C4-2B (cell line): ENCODE measurements at regions not wholly inside any gene's neighbourhood (a gene's known extent, or its start where the extent isn't known, plus 50 kb on each side); places are given as distances from the start of the nearest gene placed in this dataset.
"Not testable (repeated sequence)": the region's sequence is repeated elsewhere in the genome, so short reads cannot be mapped to it uniquely, and the experiment has no call there.

Source experiments
- H3K27ac ChIP-seq: fragments of 450-650 bp; 2 replicates; pipeline ENCODE4 v1.5.1; 2017
- ZFX ChIP-seq: fragments of 450-650 bp; IDR thresholded peaks from 2 replicates; pipeline ENCODE4 v1.6.1; 2017
- TF ChIP-seq, protein P1 (sequence below): fragments of 450-650 bp; conservative IDR thresholded peaks from 2 replicates; pipeline ENCODE4 v1.5.1; 2017; ENCODE audit warnings: mild to moderate bottlenecking

- TF ChIP-seq, protein P1, sequence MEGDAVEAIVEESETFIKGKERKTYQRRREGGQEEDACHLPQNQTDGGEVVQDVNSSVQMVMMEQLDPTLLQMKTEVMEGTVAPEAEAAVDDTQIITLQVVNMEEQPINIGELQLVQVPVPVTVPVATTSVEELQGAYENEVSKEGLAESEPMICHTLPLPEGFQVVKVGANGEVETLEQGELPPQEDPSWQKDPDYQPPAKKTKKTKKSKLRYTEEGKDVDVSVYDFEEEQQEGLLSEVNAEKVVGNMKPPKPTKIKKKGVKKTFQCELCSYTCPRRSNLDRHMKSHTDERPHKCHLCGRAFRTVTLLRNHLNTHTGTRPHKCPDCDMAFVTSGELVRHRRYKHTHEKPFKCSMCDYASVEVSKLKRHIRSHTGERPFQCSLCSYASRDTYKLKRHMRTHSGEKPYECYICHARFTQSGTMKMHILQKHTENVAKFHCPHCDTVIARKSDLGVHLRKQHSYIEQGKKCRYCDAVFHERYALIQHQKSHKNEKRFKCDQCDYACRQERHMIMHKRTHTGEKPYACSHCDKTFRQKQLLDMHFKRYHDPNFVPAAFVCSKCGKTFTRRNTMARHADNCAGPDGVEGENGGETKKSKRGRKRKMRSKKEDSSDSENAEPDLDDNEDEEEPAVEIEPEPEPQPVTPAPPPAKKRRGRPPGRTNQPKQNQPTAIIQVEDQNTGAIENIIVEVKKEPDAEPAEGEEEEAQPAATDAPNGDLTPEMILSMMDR: no peak
- TF ChIP-seq ZFX: no peak
- H3K27ac ChIP-seq: no peak overlapping the region
These were observed 199.7 kb upstream of the PITRM1 start for GRCh38 chr10:3372281-3372680.

- H3K27ac ChIP-seq: not testable (repeated sequence)
These were observed 199.0 kb upstream of the PITRM1 start for GRCh38 chr10:3371624-3372023.

GRCh38 chr10:3366735-3367405 lies 194.3 kb upstream of the PITRM1 start:
- H3K27ac ChIP-seq: no peak overlapping the region

DNA sequence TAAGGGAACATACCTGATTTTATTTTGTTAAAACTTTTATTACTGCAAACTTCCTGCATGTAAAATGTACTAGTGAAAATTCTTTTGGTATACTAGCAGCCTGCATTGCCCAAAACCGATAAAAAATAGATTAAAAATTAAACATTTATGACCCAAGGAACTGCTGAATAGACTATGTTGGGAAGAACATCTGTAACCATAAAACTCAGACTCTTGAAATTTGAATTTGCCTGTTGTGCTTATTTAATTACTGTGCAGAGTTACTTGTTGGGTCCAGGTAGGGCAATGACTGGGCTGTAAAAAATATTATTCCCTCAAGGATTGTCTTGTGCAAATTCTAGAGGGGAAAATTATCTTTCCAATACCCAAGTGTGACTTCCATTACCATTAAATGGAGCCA lies 193.5 kb upstream of the PITRM1 start:
- H3K27ac ChIP-seq: no peak overlapping the region
- TF ChIP-seq ZFX: no peak
- TF ChIP-seq, protein P1: no peak

More at GRCh38 chr10:3366735-3367405, 194.3 kb upstream of the PITRM1 start:
- no peak for TF ChIP-seq ZFX
- TF ChIP-seq, protein P1: no peak

- no peak overlapping the region for H3K27ac ChIP-seq
- no peak for TF ChIP-seq ZFX
- TF ChIP-seq, protein P1: no peak
These were observed 193.0 kb upstream of the PITRM1 start for GRCh38 chr10:3365630-3366029.

GRCh38 chr10:3364768-3365480 lies 192.3 kb upstream of the PITRM1 start:
- TF ChIP-seq, protein P1: no peak
- no peak for TF ChIP-seq ZFX
- no peak overlapping the region for H3K27ac ChIP-seq

DNA sequence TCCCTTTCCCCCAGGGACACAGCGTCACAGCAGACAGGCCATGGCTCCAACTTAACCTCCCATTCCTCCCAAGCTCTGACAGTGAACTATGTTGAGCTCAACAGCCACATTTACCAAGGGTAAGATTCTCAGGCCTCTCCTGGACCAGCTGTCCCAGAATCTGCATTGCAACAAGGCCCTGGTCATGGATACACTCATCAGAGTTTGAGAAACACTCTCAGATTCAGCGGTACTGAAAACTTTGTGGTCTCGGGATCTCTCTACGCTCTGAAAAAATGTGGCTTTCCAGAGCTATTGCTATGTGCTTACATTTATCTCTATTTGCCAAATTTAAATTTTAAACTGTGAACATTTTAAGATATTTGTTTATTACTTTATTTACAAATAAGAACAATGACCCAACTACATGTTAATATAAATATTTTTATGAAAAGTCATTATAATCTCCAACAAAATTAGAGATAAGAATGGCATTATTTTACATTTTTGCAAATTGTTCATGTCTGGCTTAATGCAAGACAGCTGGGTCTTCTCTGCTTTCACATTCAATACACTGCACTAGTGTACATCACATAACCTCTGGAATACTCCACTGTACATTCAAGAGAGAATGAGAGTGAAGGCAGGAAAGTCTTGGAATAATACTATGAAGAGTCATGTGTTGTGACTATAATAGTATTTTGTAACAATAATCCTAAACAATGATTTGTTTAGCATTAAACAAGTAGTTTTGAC lies 190.9 kb upstream of the PITRM1 start:
- H3K27ac ChIP-seq: no peak overlapping the region
- no peak for TF ChIP-seq ZFX
- TF ChIP-seq, protein P1: no peak
